ENCODE measurements at regions not wholly inside any gene's neighbourhood (a gene's known extent, or its start where the extent isn't known, plus 50 kb on each side); places are given as distances from the start of the nearest gene placed in this dataset.
"Not testable (repeated sequence)": the region's sequence is repeated elsewhere in the genome, so short reads cannot be mapped to it uniquely, and the experiment has no call there.

DNA sequence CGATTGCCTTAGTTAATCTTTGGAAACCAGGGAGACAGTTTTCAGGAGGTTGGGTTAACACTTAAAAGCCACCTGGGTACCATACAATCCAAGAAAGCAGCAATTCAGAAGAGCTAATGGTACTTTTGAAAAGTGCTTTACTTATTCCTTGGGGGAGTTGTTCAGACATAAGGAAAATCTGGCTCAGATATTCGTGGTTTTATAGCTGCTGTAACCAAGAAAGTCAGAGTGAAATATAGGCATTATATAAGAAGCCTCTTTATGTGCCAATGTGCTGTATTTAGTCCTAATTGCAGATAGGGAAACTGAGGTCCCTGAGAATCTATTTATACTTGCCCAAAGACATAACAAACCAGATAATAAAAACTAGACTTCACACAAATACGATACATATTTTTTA lies 387.5 kb downstream of the COG6 start:
- DNase-seq (ENCODE audit: low read depth) = no peak

DNA sequence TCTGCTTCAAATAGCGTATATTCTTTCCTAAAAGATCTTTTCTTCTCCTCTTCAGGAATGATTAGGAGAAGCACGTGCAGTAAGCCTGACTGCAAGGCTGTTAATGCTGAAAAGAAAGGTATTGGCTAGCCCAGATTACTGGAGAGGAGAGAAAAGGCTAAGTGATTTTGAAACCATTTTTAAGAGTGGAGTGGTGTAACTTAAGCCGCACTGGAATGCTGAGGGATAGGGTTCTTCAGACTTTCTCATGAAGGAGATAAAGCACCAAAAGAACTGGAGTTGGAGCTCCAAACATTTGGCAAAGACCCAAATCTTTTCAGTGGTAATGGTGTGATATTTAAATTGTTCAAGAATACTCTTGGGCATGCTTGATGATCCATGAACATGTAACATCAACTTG lies 388.3 kb downstream of the COG6 start:
- DNase-seq (ENCODE audit: low read depth) = no peak

DNA sequence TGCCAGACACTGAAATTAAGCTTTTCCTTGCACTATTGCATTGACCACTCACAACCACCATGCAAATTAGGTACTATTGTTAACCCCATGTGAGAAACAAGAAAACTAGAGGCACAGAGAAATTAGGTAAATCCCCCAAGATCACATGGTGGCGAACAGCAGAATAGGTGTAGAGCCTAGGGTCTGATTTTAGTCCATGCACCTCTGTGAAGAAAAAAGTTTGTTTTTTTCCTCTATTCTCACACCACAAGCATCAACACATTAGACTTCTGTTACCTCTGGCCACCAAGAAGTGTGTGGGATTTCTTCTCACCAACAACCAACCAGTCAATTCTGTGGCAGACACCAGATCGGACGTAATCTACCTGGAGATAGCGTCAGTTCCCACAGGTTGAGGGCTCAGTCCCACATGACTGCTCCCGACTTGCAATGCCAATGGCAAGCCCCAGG lies 391.9 kb downstream of the COG6 start:
- no peak for DNase-seq (ENCODE audit: low read depth)

DNA sequence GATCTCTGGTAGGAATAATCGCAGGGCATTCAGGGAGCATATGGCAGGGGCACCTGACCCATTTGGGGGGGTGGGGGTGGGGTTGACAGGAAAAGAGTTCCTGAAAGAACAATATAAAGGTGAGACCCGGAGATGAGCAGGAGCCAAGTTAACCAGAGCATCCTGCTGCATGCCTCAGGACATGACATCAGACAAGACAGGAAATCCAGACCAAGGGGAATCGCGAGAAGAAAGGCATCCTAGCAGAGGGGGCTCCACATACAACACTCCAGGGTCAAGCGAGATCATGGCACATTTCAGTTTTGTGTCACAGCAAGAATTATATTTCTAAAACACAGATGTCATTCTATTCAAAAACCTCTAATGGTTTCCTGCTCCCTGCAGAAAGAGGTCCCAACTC lies 393.1 kb downstream of the COG6 start:
- no peak for DNase-seq (ENCODE audit: low read depth)

DNA sequence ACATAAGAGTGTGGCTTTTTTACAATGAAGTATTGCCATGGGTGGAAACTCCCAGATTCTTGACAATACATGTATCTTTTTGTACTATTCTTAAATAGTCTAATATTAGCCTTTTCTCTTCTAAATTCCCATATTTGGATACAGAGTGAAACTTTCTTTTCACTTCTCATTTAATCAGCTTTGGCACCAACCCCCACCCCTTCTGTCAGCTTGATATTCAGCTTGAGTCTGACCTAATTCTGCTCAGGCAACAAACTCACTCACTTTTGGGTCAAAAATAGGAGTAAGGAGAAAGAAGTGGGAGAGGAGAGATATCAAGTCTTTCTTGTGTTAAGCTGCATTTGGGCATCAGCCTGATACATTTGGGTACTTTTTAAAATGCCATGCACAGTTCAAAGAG lies 397.5 kb downstream of the COG6 start:
- no peak for DNase-seq (ENCODE audit: low read depth)

DNA sequence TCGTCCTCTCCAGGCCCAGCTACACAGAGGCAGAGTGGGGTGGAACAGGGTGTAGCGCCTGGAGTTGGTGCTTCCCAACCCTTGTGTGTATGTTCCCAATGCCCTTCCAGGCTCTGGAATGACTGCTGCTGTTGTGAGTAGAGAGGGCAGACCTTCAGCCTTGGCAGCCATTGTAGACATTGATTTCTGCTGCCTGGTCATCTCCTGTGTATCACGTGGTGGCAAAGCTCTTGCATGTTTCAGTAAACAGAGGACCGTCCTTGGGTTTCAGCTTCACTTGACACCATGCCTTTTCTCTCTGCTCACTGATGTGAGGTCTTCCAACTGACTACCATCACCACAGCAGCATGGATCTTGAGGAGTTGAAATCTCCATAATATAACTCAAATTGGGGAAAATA lies 397.9 kb downstream of the COG6 start:
- no peak for DNase-seq (ENCODE audit: low read depth)

DNA sequence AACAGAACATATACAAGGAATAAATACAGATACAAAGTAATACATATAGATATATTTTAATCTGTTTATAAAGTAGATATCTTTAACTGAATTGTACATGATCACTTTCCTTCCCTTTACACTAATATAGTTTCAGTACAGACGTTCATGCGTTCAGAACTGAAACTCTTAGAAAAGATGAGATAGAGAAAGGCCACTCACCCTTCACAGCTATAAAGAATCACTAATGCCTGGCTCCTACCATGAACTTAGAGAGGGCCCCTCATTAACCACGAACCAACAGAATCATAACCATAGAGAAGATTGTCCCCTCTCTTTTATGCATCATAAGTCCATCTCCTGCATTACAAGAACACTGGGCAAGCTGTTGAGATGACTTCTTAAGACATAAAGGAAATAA lies 399.0 kb downstream of the COG6 start:
- DNase-seq (ENCODE audit: low read depth) = not testable (repeated sequence)

DNA sequence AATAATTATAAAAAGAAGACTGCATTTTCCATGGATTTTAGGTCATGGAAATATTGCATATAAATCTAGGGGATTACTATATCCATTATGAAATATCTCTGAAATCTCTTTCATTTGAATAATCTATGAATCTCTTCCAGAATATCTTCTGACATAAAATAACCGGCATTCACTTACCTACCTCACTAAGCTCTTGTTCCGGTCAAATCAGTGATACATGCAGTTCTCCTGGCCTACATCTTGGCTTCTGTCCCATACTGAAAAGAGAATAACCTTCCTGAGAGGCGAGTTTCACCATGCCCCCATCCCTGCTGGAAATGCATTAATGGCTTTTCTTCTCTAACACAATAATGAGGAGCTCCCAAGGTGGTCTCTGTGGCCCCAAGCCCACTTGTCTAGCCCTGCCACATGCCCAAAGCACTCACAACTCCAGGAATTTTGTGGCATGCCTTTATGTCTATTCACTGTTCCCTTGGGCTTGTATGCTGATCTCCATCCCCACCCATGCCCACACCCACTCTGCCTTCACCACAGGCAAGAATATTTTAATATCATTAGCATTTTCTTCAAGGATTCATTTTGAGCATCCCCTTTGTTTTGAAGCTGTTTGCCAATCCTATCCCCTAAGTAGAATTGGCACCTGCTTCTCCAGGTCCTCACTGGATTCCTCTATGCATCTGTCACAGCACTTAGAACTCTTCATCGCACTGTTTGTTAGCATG lies 401.6 kb downstream of the COG6 start:
- DNase-seq (ENCODE audit: low read depth) = no peak

DNA sequence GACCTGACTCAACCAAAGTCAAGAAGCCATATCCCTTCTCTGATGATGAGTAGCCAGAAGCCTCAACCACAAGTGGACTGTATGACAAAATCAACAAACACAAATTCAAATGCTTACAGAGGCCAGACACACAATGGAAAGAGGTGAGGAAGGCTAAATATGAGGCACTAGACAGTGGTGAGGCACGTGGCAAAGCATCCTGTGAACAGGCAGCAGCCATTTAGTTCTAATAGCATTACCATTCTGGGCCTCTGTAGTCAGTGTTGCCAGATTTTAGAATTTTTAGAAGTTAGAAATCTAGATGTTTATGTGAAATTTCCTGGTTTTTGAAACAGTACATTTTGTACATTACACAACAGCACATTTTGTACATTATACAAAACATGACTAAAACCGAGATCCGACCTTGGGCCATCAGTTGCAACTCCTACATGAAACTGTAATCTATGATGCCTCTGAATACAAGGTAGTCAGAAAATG lies 403.3 kb downstream of the COG6 start:
- DNase-seq (ENCODE audit: low read depth) = no peak

DNA sequence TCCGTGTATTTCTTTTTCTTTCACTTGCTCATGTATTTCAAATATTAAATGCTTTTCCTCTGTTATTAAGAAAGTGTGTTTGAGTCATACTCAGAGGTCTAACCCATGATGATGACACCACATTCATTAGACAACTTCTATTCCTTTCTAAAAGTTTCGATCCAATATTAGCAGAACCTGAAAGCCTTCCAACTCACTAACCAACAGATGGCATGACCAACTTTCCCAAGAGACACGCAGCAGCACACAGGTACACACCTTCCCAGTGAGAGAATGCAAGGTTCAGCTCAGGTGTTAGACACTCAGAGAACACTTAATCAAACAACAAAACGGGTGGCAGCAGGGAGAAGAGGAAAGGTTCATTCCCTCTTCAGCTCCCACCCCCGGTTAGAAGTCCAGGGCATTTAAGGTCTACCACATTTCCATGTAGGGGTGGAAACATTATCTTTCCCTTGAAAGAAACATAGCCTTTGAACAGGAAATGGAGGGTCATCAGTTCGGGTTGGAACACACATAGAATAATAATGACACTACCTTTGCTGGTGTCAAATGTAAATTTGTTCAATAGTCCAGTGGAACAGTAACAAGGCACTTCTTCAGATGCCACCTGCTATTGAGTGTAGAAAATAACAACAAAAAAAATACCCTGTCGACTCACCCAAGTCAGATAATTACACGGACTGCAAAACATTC lies 404.2 kb downstream of the COG6 start:
- DNase-seq (ENCODE audit: low read depth) = no peak

DNA sequence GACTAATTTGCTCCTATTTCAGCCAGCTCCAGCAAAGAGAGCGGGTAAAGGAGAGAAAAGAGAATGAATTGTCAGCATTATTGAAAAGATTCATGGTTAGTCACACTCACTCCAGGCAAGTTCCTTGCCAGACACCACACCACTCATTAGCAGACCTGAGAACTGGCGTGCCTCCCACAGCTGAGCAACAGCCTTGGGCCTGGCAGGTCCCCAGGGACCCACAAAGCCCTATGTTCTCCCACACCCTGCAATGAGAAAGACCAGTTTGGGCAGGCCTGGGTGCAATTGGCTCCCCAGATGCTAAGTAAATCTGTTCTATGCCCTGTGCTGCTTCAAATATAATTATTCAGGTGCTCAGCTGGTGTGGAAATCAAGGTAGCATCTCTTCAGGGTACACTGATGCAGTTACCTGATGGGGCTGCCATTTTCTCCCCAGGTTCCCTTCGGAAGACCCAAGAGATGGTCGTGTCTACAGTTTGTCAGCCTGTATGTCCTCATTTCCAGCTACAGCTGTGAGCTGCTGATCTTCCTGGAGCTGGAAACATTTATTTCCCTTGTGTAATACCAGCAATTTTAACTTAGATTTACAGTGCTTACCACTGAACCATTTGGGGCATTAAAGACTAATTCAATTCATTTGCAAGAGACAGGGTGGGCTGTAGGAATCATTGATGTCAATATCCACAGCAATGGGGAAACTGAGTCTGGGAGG lies 405.0 kb downstream of the COG6 start:
- DNase-seq (ENCODE audit: low read depth) = peak; percentile 43

DNA sequence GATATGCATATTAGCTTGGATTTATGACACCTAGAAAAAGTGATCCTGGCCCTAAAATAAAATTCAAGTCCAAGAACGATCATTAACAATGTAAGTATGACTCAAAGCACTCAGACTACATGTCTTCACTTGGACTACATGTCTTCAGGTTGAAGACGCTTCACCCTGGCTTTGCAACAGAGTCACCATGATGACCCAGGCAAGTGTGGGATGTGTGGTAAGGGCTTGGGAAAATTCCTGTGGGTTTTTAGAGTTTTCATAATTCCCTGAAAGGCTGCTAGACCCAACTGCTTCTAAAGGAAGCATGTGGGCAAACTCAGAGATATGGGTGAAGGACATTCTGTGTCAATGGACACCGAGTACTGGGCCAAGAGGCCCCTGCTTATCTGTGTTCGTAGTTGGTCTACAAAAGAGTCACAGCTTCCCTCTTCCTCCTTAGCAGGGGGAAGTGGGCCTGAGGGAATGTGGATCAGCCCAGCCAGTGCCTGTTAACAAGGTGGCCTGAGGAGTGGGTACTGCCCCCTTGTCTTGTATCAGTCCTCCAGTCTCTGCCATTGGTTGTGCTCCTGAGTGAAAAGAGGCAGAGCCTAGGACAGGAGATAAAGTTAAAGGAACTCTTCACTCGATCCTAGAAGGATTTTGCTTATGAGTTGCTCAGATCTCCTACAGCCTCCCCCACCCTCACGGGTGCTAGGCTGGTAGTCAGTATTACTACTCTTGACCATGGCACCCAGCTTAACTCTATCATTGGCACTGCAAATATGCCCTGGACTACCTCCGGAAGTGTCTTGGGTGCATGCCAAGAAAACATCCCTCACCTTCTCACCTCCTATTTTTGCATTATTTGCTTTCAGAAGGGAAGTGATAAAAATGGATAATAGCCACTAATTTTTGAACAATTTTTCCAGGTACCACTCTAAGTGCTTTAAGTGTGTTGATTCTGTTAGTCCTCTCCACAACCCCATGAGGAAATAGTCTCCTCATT lies 406.3 kb downstream of the COG6 start:
- DNase-seq (ENCODE audit: low read depth) = no peak

DNA sequence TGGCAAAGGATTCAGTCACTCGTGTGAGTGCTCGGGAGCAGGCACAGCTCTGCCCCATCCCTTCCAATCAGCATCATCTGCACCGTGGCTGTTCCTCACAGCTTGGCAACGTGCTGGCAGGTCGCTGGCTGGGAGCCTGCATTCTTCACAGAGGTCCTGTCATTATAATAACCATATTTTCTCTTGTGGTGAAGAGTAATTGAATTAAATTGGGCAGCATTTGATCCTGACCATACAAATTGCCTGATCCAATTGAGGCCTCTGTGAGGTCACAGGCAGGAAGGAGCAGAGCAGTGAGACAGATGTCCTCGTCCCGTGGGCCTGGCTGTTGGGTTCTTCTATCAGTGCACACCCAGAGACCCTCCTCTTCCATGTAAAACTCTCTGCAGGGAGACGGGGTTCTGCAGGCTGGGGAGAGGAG lies 407.8 kb downstream of the COG6 start:
- DNase-seq (ENCODE audit: low read depth) = no peak

DNA sequence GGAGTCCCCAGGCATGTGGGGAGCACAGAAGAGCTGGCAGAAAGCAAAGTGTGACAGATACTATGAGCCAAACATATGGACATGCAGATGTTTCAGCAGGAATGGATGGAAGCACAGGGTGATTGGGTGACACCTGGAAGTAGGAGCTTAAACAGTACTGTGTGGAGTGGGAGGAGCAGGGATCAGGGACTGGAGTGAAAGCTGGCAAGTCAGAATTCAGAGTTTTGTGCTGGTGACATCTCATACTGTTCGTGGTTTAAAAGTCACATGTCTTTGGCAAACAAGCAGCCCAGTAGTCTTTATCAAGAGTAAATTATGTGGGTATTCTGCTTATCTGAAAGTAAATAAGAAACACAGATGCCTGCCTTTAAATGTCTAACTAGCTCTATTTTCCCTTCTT lies 408.2 kb downstream of the COG6 start:
- DNase-seq (ENCODE audit: low read depth) = no peak

DNA sequence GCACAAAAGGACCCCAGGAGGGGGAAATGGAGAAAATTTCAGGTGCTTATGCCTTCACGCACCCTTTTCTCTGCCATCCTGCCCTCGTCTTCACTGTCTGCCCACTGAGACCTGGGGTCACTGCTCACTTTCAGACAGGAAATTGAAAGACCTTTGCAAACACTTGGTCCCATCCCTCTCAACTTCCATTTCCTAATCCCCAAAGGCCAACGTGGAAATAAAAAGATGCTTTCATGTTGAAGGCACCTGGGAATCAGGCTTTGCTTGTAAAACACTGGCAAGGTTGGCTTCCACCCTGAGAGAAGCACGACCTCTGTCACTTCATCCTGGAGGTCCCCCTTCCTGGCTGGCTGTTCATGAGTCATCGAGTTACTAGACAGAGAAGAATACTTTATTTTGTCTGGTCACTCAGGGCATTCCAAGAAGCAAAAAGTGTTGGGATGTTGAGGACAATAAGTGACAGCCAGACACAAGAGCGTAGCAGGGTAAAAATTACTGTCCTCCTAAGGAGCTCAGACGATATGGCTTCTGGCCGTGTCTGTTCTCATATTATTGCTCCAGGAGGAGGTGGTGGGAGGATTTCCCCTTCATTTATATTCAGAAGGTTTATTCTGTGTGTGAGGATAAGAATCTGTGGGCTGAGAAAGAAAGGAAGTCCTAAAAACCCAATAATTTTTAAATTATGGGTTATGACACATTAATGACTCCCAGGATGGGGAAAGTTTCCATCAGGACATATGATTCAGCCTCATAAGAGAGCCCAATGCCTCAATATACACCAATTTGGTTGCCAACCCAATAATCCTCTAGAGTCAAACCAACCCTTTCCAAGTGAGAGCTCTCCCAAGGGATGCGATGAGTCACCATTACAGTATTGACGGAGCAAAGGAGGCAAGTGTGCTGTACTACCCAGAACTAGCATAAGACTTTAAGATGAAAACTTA lies 409.0 kb downstream of the COG6 start:
- no peak for DNase-seq (ENCODE audit: low read depth)

DNA sequence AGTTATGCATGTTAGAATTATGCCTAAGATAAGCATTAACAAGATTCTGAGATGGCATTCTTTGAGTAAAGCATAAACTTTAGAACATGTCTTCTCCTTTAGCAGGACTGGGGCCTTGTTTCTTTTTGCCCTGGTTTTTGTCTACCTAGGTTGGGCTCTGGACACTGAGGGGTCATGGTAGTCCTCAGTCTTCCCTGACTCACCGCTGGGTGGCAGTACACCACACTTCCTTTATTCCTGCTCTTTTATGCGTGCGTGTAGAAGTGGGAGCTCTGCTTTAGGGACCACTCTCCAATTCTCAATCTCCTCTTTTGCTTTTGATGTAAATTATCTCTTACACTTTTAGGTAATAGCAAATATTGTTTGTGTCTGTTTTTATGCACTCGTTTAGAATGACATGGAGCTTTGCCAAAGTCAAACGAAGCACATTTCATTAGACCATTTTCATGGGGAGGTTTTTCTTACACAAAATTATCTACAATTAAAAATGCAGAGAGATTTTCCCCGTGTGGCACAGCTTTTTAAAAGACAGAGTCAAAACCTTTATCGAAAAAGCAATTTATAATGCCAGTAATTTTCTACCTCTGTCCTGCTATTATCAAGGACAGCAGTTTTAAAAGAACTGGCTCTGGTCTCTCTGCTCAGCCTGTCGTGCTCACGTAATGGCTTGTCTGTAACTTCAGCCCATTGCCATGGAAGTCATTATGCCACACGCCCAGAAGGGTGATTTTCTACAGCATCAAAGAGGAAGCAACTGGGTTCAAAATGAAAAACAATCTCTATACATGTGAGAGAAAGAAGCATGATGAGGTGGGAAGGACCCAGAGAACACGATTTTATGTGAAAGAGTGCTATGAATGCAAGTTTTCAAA lies 413.9 kb downstream of the COG6 start:
- peak; percentile 64 for DNase-seq (ENCODE audit: low read depth)

DNA sequence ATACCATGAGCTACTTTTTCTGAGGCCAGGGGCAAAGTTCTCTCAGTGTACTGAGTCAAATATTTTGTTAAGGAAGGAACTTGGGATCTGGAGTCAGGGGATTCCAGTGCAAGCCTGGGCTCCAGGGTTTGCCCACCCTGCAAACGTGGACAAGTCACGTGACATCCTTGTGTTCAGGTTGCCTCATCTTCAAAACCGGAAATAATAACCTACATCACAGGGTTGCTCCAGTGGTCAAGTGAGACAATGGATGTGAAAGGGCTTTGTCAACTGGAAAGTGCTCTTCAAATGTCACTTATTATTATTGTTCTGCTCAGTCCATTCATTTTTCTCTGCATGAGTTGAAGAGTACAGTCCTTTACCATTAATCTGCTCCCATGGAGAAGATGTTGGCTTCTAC lies 414.9 kb downstream of the COG6 start:
- DNase-seq (ENCODE audit: low read depth) = no peak

DNA sequence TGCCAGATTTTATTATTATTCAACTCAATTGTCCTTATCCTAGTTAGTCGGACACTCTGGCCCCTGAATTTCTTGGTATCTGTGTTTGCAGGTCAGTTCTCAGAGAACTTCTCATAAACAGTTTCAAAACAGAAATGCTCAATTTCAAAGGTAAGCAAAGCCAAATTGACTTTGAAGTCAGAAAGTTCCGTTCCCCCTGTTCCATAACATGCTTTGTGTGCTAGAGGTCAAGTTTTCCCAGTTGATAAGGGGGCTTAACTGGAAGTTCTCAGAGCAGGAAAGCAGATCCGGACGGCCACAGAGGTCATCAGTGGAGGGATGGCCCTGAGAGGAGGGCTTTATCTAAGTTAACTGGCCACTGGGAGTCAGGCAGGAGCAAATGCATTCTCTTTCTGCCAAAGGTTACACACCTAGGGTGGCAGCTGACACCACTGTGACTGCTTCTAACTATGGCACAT lies 417.2 kb downstream of the COG6 start:
- DNase-seq (ENCODE audit: low read depth) = no peak

DNA sequence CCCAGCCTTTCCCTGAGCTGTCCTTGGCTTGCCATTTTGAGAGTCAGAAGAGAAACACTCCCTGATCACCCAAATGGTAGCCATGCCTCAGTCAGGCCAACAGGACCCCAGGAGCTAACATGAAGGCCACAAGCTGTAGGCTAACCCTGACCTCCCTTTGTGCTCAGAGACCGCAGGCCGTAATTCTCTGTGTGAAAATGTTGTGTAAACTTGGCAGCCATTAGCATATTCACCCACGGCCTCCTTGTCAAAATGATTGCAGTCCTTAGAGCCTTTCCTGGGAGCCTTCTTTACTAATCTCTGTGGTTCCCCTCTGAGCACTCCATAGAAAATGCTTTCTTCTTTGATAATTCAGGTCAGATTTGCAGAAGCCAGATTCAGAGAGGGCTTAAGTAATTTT lies 418.9 kb downstream of the COG6 start:
- DNase-seq (ENCODE audit: low read depth) = no peak

DNA sequence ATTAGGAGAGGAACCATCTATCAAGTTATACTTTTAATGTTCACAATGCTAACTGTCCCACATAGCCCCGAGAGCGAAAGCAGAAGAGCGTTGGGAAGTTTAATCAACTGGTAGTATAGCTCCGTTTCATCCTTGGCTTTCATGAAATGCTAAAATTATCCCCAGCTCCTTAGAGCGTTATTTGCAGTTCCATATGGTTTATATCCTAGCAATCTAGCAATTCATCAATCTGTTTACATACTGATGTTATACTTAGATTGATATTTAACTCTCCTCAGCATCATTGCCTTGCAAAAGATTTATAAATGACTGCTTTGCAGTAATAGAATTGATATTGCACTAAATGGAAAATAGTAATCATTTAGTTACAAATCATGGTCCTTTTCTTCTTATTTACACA lies 419.8 kb downstream of the COG6 start:
- no peak for DNase-seq (ENCODE audit: low read depth)
